HG03571 (cell line): ENCODE measurements at regions not wholly inside any gene's neighbourhood (a gene's known extent, or its start where the extent isn't known, plus 50 kb on each side); places are given as distances from the start of the nearest gene placed in this dataset.

Experiments
- ATAC-seq: cut with Tn5 transposase; IDR thresholded peaks from one replicate; pipeline ENCODE4 v1.9.1; 2021; ENCODE audit not compliant: unreplicated experiment

- no peak for ATAC-seq
These were observed 144.6 kb upstream of the TBX20 start for GRCh38 chr7:35398518-35398917.

DNA sequence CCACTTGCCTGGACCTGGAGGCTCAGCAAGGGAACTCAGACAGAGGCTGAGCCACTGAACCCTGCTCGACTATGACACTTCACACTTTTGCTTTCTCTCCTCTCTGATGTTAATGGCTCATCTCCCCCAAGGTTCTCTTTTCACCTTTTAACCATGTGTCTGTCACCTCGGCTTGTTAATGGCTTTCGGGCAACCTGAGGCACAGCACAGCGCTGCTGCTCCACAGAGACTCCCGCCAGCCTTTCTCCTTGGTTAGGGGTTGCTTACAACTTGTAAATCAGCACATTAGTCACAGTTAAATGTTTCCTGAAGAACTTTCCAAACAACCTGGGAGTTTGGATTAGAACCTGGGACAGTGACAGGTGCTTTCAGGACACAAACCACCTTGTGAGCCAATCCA, 136.2 kb upstream of the TBX20 start:
- ATAC-seq: no peak

- ATAC-seq: no peak
These were observed 135.7 kb upstream of the TBX20 start for GRCh38 chr7:35389636-35390035.

DNA sequence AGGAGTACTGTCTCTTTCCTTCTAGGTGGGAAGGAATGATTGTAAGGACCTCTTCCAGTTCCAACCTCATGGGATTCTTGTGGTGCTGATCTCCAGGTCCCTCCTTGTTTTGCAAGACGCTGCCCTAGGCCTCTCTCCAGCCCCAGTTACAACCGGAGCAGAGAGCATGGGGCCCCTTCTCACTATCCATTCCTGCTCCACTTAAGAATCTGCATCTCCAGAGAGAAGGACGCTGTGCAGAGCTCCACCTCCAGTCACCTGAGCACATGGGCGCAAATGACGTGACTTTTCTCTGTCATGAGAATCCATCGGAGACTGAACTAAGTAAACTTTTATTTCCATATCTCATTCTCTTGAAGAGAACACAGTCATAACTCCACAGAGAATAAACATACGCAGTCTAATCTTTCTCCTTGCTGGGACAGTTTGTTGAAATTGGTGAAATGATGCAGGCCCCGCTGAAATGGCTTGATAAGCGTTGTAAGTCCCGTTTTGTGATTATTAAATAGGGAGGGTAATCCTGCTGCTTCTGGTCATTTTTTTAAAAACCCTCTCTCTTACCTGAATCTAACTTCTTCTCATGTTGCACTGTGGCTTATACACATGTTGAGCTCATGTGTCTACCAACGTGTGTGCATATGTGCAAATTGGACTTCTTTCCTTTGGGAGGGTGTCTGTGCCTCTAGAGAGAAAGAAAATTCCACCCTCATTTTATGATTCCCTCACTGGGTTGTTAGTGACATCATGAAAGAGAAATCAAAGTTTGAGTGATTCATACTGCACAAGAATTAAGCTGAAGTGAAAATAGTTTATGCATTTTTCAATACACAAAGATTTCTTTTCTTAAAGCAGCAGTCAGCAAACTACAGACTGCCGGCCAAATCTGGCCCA, 133.2 kb upstream of the TBX20 start:
- no peak for ATAC-seq

DNA sequence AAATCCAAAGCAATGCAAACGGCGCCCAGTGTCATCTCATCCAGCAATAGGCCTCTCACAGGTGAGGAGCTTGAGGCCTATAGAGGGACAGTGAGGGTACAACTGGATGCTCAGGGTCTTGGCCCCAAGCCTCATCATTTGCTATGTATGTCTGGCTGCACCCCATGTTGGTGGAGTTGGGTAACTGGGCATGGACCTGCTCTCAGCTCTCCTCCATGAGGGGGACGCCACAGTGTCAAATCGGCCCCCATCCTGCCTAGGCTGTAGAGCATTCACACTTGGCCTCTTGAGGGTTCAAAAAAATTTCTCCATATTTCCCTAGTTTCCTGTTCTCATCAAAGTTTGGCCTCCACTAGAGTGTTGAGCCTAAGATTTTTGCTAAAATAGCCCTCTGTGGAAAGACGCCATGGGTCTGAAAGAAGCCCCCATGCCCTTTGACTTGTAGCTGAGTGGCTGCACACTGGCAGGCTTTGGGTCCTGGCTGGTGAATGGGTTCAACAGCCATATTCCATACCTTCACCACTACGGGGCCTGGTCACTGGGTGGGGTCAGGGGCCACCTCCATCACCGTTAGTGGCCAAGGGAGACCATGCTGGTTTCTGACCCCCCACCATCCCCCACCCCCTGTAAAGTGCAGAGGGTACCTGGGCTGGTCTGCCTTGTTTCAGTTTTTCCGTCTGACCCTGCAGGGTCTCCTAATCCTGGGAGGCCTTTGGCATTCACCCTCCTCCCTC, 132.3 kb upstream of the TBX20 start:
- ATAC-seq: no peak

- no peak for ATAC-seq
These were observed 131.1 kb upstream of the TBX20 start for GRCh38 chr7:35384761-35385700.

DNA sequence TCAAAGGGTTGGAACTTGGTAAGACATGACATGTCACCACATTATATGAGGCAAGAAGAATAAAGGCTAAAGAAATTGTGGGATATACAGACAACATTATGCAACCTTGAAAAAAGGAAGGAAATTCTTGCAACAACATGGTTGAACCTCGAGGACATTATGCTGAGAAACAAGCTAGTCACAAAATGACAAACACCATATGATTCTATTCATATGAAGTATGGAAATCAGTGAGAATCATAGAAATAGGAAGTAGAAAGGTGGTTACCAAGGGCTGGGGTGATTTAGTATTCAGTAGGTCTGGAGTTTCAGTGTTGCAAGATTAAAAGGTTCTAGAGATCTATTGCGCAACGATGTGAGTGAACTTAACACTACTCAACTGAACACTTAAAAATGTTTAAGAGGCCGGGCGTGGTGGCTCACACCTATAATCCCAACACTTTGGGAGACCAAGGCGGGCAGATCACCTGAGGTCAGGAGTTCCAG, 126.9 kb upstream of the TBX20 start:
- no peak for ATAC-seq

DNA sequence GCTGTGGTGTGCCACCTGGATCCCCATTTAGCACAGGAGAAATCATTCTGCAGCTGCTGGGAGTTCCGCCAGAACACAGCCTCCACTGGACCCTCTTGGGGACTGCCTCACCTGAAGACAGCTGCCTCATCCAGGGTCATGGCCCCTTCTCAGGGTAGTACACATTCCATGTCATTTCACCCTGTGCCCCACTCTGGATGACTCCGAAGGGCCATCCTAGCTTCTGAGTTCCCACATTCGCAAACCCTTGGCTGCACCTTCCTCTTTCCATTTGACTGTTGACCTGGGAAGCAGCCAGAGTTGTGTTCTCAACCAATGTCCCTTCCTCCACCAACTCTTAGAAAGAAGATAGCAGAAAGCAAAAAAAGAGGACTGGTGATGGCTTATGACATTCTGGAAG, 125.6 kb upstream of the TBX20 start:
- no peak for ATAC-seq

DNA sequence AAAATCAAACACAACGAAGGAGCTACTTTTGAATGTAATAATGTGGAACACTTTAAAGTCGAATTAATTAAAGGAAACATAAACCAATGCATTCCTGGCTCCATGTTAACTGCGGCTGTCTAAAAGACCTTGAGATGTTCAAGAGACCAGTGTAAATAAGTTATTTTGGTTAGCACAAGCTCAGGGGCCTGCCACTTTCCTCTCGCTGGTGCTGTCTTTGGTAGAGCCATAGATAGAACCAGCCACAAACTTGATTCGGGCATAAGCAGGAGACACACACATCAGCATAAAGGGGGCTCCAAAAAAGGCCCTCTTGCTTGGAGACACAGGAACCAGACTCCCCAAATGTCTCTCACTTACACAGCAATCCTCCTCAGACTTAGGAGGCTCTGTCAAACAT, 121.6 kb upstream of the TBX20 start:
- ATAC-seq: no peak

- no peak for ATAC-seq
These were observed 121.0 kb upstream of the TBX20 start for GRCh38 chr7:35374858-35375257.

DNA sequence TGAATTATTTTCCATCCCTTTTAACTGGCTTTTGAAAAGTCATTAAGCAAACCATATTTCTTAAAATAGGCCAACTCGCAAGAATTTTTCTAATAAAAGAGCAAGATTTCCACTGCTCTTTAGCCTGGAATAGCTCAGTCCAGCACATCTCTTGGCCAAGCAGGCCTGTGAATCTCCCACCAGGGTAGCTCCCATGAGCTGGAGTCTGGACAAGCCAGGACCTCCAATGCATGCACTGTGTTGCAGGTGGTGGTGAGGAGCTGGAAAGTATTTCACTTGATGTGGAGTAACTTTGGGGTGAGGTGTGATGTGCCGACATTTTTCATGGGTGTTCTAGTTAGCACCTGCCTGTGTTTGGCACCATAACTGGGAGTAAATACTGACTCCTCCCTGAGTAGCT, 117.3 kb upstream of the TBX20 start:
- ATAC-seq: no peak

DNA sequence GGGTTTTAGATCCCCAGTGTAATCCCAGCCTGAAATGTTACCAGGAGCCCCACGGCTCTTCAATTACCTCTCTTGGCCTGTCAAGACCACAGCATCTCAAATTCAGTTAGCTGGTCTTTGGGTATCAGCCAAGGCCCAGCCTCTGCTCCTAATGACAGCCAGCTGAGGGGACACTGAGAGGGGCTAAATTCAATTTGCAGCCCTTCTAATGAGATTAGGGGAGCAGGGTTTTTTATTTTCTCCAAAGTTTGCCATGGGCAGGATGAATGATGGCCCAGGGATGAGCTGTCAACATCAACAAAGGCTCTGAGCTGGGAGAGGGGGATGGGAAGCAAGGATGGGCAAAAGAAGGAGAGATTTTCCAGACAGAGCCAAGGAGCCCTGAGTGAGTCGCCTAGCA, 116.8 kb upstream of the TBX20 start:
- ATAC-seq: no peak

GRCh38 chr7:35366167-35367155, 112.6 kb upstream of the TBX20 start:
- no peak for ATAC-seq

- ATAC-seq: no peak
These were observed 111.6 kb upstream of the TBX20 start for GRCh38 chr7:35365523-35365922.

GRCh38 chr7:35362341-35362740, 108.4 kb upstream of the TBX20 start:
- ATAC-seq: no peak

- no peak for ATAC-seq
These were observed 105.5 kb upstream of the TBX20 start for GRCh38 chr7:35359423-35359822.

DNA sequence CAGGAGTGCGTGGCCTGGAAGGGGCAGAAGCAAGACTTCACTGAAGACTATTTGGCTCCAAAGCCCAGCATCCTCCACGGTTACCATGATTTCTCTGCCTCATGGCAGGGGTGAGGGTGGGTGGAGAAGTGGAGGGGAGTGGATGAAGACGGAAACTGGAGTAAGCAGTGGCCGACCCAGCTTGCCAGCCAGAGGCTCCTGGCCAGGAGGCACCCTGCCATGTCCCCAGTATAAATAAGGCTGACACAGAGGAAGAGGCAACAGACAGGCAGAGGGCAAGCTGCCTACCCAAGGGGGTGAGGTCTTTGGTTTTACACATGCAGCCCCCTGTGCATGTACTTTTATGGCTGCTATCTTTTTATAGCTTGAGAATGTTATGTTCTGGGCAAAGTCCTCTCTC, 102.6 kb upstream of the TBX20 start:
- no peak for ATAC-seq

DNA sequence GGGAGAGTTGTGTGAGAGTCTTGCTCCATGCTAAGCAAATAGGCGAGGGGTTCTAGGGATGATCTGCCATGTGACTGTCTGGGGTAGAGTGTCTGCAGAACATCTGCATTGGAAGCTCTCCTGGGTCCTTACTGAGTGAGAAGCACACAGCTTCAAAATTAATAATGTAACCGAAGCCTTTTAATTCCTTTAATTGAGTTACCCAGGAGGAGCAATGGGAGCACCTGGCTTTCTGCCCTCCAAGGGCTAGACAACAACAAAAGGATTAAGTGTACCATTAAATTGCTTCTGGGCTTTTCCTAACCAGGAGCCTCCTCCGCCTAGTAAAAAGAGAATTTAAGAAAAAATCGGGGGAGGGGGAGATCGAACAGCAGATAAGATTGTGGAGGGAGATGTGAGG, 102.0 kb upstream of the TBX20 start:
- no peak for ATAC-seq

DNA sequence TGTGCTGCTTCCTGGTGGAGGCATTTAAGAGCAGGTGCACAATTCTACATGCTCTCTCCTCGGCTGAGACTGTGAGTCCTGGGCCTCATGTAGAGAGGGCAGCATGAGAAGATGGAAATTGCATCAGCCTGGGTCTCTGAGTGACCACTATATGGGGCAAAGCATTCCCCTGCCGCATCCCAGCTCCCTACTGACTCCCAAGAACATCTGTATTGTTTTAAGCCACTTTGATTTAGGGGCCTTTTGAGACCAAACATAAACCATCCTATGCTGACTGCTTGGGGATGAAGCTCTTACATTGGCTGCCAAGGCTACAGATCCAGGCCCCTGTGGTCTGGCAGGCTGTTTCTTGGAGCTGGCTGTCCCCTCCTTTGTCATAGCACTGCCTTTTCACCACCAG, 101.3 kb upstream of the TBX20 start:
- no peak for ATAC-seq

- no peak for ATAC-seq
These were observed 99.6 kb upstream of the TBX20 start for GRCh38 chr7:35353481-35353880.
